Non-pigmented ciliary epithelial cell (primary cell): ENCODE measurements at regions not wholly inside any gene's neighbourhood (a gene's known extent, or its start where the extent isn't known, plus 50 kb on each side); places are given as distances from the start of the nearest gene placed in this dataset.
A peak's percentile ranks its signal among the peaks of the same experiment; 100 is the strongest.
"Not testable (repeated sequence)": the region's sequence is repeated elsewhere in the genome, so short reads cannot be mapped to it uniquely, and the experiment has no call there.

Experiments used
- DNase-seq: peaks from one replicate; pipeline ENCODE4 v3.0.0-alpha.2; 2010; ENCODE audit warnings: low read depth

DNA sequence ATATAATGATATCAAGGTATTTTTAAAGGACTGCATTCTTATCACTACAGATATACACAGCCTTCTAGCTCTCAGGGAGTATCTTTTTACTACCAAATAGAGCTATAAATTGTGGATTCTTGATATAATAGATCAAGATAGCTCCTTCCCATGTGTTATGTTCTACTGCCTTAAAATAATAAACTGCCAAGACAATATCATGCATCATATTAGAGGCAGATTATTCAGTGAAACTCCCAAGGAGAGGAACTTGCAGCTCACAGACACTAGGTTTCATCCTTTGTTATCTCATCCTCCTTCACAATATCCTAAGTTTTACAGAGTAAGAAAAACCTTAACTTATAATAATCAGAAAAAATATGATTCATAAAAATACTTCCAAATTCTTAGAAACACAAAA is 802.8 kb downstream of the DIAPH3 start:
- DNase-seq = no peak

DNA sequence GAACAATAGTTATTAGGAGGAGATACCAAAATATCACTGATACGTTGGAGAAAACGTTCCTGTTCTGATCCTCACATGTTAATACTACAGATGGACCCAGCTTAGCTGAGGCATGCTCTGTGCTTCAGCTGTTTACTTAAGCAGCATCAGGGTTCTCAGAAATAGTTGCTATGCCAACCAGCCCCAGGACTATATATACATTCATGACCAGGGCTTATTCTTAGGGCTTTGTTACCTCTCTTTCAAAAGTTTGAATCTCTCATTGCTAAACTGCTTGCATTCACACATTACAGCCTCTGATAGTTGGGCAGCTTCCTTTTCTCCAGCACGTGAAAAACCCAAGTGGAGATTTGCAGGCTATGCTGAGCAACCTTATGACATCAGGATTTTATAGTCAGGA is 800.4 kb downstream of the DIAPH3 start:
- no peak for DNase-seq

DNA sequence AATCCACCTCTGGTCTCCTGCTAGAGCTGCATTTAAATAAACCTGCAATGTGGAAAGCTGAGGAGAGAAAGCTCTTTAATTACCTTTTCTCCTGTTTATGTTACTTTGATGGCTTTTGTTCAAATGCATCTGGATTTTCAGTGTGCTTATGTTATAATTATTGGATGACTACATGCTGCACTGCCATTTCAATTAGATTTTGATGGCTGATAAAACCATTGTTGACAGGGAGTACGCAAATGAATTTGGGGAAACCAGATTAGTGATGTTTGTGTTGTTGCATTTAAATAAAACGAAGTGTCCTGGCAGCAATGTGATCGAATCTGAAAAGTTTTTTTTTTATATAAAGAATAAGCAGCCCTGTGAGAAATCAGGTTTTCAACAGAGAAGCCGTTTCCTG is 799.8 kb downstream of the DIAPH3 start:
- no peak for DNase-seq

DNA sequence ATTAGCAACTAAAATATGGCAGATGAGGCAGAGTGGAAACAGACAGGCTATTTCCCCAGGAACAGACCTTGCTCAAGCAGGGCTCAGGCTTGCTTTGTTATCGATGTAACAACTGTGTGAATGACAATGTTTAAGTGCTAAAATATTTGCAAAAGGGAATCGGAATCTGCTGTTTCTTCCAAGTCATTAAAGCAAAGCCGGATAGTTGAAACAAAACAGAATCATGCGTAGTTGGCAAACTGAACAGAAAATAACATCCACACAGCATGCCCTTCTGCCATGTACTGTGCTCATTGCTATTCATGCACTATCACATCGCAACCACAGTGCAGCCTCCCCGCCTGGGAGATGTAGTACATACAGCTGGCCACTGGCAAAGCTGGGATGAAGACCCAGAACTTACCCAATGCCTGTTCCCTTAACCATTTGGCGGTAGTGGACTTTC is 799.1 kb downstream of the DIAPH3 start:
- no peak for DNase-seq

GRCh38 chr13:59367467-59367866 is 796.3 kb downstream of the DIAPH3 start:
- no peak for DNase-seq

DNA sequence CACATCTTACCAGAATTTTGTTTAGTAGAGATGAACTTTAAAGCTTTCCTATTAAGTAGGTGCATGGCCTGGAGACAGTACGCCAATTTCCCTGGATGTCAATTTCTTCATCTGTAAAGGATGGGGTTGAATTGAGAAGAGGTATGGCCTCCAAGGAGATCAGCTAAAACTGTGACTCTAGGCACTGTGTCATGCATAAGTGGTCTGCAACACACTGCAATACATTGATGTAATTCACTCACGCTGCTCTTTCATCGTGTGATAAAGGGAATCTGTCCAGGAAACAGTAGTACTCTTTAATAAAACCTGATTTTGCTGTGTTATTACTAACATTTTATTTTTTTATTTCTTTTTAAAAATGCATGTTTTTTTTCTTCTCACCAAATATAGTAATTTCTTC is 795.8 kb downstream of the DIAPH3 start:
- no peak for DNase-seq

DNA sequence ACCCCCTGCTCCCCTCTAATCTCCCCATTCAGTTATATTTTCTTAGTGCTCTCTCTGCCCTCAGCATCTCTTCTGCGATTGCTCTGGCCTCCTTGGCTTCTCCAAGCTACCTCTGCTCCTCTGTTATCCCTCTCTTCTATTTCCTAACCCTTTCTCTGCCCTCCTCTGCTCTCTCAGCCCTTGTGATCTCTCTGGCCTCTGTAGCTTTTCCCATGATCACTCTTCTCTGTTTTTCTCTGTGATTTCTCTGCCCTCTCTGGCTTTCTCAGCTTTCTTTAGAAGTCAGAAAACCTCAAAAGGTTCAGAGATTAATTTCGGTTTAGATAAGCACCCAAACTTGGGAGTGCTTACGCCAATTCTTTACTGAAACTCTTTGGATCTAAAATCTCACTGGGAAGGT is 795.0 kb downstream of the DIAPH3 start:
- DNase-seq = no peak

DNA sequence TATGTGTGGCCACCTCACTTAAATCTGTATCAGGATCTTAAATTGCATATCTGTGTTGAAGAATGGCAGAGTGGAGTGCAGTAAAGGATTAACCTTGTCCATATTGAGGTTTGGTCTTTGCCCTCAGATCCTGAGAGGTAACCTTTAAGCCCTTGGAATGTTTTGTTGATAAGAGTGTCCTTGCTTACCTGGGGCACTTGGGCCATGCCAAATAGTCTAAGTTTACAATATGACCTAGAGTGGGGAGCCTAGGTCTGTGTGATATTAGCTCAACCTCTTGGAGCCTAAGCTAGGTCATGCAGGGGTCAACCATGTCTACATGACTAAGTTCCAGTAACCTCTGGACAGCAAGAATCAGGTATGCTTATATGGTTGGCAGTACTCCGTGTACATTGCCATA is 792.5 kb downstream of the DIAPH3 start:
- DNase-seq = no peak

DNA sequence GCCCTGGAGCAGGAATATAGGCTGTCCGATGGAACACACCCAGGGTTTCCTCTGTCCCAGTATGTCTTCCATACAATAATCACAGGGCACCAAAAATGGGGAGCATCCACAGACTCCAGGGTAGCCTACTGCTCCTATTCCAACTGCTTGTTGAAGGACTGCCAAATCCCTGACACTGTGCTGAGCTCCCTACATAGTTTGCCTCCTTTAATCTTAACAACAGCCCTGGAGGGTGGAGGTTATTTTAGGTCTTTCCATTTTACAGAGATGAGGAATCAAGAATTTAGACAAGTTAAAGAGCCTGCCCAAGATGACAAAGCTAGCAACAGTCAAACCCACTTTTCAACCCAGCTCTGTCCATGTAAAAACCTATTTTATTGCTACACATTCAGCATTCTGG is 790.4 kb downstream of the DIAPH3 start:
- DNase-seq = no peak

DNA sequence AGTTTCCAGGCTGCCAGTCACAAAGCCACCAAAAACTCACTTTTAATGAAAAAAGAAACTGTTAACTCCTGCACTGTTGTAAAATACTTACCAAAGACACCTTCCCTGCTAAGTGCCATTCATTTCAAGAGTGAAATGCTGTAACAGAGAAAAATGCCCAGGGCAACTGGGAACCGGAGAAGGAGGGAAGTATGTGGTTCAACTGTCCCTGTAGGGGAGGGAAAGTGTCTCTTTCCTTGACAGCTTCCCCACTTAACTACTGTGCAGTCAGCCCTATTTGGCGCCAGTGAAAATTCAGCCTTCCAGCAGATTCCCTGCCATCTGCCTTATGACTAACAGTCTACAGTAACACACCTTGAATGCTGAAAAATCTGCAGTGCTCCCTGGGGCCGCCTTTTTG is 789.0 kb downstream of the DIAPH3 start:
- DNase-seq = no peak

- no peak for DNase-seq
Measured at GRCh38 chr13:59384154-59384553, 779.6 kb downstream of the DIAPH3 start.

- DNase-seq = peak; percentile 47
Measured at GRCh38 chr13:59391696-59392095, 772.0 kb downstream of the DIAPH3 start.

GRCh38 chr13:59392328-59392727 is 771.4 kb downstream of the DIAPH3 start:
- DNase-seq = no peak

DNA sequence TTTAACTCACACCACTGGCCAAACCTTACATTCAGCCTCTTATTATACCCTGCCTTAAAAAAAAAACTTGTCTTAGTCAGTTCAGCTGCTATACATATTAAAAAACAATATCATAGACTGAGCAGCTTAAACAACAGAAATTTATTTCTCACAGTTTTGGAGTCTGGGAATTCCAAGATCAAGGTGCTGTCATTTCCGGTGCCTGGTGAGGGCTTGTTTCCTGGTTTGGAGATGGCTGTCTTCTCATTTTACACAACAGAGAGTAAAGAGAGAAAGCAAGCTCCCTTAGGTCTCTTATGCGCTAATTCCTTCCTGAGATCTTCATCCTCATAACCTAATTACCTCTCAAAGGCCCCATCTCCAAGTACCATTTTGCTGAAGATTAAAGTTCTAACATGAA is 769.2 kb downstream of the DIAPH3 start:
- DNase-seq = no peak

DNA sequence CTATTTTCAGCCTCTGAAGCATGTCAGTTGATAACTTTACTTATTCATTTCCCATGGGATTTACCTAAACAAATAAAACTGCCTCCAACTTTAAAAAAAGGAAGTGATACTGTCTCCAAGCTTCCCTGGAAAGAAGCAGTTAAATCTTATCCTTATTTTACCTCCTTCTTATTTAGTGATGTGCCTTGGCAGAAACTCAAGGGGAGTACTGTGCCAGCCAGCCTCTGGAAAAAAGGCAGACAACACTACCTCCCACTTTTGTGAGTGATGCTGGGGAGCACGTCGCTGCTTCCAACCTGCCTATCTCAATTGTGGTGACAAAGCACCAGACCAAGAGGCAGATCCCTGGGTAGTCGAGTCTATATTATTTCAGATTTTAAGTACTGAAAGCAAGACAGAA is 765.6 kb downstream of the DIAPH3 start:
- no peak for DNase-seq

DNA sequence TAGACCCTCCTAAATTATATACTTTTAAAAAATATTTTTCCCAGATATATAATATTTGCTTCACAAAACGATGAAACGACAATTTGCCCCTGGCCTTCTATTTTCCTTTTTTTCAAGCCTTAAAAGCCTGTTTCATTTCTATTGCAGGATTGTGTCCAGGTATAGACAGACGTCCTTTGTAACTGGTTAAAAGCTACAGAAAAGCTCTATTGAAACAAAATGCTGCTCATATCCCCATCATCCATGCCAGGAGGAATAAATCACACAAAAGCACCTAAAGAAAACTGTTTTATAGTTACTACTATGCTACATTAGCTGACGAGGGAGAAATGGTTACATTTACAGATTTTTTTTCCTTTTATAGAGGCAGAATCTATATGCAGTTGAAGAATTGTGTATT is 765.1 kb downstream of the DIAPH3 start:
- DNase-seq = no peak

DNA sequence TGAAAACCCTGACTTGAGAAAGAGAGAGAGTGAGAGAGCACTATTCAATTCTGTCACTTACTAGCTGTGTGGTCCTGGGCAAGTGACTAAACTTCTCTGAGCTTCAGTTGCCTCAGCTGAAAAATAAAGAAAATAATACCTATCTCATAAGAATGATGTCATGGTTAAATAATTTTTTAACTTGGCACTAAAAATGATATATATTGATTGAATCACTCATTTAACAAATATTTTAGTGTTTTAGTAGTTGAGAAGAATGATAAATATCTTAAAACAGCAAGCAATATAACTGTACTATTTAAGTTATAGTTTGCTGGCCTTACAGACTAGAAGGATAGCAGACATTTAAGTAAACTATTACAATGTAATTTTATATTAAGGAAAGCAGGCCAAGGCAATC is 764.2 kb downstream of the DIAPH3 start:
- DNase-seq = no peak

DNA sequence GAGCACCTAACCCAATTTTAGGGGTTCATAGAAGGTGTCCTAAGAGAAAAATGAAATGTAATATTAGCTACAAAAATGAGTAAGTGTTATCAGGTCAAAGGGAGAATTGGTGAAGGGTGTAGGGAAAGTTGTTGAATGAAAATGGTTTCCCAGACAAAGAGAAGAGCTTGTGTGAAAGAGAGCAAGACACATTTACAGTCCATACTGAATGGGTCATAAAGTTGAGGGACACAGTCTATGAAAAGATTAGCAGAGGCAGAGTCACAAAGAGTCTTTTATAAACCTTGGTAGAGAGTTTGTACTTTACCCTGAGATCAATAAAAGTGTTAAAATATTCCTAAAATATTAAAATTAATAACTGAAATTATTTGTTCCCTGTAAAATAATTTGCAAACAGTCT is 759.4 kb downstream of the DIAPH3 start:
- no peak for DNase-seq

- DNase-seq = not testable (repeated sequence)
Measured at GRCh38 chr13:59407251-59407650, 756.5 kb downstream of the DIAPH3 start.

DNA sequence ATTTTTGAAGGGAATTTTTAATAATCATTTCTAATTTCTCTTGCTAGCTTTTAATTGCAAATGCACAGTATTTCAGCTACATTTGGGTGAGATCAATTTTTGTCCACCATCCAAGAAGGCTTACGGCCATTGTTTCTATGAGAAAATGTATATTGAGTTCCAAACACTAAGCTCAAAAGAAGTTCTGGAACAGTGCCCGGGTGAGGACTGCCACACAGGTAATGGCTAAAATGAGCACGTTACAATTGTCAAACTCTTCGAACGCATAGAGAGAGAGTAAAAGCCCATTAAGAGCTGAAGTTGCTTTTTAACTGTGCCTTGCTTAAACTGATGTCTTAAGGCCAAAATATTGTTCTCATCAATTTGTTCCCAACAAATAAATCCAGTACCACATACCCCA is 755.0 kb downstream of the DIAPH3 start:
- no peak for DNase-seq

DNA sequence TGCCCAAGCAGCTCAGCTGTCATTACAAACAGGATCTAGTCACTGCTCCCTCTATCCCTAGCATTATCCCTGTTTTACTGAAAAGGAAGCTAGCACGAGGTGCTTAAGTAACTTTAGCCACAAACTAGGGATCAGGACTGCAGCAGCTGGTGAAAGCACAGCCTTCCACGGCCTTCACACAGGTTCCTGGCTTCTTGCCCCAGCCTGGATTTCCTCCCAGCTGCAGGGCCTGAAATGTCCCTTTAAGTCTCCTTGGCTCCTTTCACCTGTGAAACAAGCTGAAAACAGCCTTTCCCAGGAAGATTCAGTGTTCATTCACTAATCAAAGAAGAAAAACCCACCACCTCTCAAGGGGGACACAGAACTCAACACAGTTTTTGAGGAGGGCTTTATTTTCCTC is 754.5 kb downstream of the DIAPH3 start:
- no peak for DNase-seq

DNA sequence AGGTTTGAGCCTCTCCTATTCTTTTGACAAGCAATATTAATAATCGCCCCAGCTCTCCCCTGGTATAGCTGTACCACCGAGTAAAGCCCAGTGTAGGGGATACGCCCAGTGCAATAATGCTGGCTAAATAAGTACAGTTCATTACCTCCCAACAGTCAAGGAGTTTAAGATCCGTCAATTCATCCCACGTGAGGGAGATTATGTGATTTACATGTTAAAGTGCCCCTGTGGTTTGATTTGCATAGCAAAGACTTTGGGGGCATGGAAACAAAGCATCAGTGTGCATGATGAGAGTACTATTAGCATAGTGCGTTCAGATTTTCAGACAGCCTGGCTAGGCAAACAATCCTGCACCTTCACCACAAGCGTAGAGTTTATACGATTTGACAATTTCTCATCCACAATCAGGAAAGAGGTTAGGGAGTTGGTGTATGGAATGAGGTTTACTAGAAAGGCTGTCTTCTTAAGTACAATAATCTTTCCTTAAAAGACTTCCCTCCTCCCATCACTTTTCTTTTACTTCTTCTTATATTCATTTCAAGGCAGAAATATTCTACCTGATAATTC is 754.0 kb downstream of the DIAPH3 start:
- DNase-seq = no peak

- DNase-seq = no peak
Measured at GRCh38 chr13:59413126-59413525, 750.6 kb downstream of the DIAPH3 start.

DNA sequence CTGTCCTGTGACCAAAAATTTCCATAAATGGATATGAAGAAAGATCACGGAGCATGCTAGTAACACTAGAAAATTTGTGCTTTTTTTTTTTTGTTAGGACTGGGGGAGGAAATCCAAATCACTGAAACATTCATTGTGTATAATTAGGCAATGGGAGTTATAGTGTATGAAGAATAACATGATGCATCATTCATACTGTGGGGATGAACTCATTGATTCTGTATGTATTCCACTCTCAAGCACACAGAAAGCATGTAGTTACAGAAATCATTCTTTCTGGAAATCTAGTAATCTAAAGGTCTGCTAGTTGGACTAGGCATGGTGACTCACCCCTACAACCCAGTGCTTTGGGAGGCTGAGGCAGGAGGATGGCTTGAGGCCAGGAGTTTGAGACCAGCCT is 749.7 kb downstream of the DIAPH3 start:
- DNase-seq = no peak

DNA sequence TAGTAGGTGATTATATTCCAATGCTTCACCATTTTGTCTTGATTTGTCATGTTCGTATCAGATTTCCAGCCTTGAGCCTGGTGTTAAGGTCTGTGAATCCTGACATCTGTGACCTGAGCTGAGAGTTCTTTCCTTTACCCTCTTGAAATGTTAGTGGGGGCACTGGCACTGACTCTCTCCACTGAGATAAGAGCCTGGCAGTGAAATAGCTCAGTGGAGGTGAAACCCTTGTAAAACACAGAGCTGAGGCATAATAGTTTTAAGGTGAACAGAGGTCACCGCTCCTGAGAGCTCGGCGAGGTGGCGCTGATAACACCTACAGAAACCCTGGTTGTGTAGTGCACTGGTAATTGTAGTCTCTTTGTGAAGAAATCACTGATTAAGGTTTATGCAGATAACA is 748.2 kb downstream of the DIAPH3 start:
- no peak for DNase-seq
